ENCODE measurements at regions not wholly inside any gene's neighbourhood (a gene's known extent, or its start where the extent isn't known, plus 50 kb on each side); places are given as distances from the start of the nearest gene placed in this dataset.

DNA sequence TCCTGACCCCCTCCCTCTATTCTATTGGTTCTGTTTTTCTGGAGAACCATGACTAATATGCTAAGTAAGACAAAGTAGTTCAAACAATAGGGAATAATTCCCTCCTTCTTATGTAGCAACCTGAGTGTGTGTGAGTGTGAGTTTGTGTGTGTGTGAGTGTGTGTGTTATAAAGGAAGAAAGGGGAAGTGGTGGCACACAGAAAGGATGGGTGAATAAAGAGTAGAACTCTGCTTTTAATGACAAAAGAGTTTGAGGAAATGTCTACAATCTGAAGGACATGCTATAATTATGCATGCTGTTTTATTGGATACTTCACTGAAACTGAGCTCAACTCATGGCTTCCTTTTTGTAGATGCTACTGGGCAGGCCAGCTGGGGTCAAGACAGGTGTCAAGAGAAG lies 489.5 kb downstream of the REEP3 start:
- no peak for TF ChIP-seq CTCF (IDR thresholded peaks at IDR 0.05; ENCODE audit: low read depth, low read length)
- no peak for TF ChIP-seq EZH2phosphoT487 (IDR thresholded peaks at IDR 0.05; ENCODE audit: low read depth)
